ENCODE measurements at regions not wholly inside any gene's neighbourhood (a gene's known extent, or its start where the extent isn't known, plus 50 kb on each side); places are given as distances from the start of the nearest gene placed in this dataset.
A peak's percentile ranks its signal among the peaks of the same experiment; 100 is the strongest.

DNA sequence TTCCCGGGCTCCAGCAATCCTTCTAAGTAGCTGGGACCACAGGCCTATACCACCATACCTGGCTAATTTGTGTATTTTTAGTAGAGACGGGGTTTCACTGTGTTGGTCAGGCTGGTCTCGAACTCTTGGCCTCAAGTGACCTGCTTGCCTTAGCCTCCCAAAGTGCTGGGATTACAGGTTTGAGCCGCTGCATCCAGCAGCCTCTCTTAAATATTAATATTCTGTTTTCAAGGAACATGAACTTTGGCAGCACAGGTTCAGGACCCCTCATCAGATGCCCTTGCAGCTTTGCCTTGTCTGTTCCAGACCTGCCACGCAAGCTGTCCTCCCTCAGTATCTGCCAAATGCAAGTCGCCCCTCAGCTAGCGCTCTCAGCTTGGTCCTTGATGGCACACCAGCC, 166.8 kb downstream of the KCTD15 start:
- H2AFZ ChIP-seq (ENCODE audit: low read length, unreplicated experiment), result no peak overlapping the region
- H3K36me3 ChIP-seq (ENCODE audit: insufficient read depth, low read length), result no peaks in the 10 kb centered on the region
- 0 out of 2 replicates have a peak, but pooled peaks cover 9% of the 10 kb centered on the region for H3K27me3 ChIP-seq (ENCODE audit: insufficient read depth, low read length)
- no peaks in the 10 kb centered on the region for H3K79me2 ChIP-seq (ENCODE audit: control insufficient read depth, insufficient read depth, low read length, unreplicated experiment)
- no peaks in the 10 kb centered on the region for H3K4me1 ChIP-seq (ENCODE audit: control insufficient read depth, insufficient read depth, low read length, unreplicated experiment)
- H3K27ac ChIP-seq (ENCODE audit: low read depth, low read length), result no peak overlapping the region
- H3K4me3 ChIP-seq (ENCODE audit: low read depth, low read length), result no peak overlapping the region

DNA sequence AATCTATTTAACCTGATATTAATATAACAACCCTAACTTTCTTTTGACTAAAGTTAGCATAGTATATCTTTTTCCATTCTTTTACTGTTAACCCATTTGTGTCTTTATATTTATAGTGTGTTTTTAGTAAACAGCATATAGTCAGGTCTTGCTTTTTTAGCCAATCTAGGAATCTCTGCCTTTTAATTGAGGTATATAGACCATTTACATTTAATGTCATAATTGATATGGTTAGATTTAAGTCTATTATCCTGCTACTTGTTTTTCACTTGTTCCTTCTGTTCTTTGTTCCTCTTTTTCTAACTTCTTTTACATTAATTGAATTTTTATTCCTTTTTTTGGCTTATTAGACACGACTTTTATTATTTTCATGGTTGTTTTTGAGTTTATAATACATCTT, 174.4 kb downstream of the KCTD15 start:
- Histone ChIP-seq H3K27me3 (ENCODE audit: insufficient read depth, low read length) (no peaks in the 10 kb centered on the region), H3K4me1 (ENCODE audit: control insufficient read depth, insufficient read depth, low read length, unreplicated experiment) (no peaks in the 10 kb centered on the region), H3K4me3 (ENCODE audit: low read depth, low read length) (no peak overlapping the region), H3K36me3 (ENCODE audit: insufficient read depth, low read length) (no peaks in the 10 kb centered on the region), H3K79me2 (ENCODE audit: control insufficient read depth, insufficient read depth, low read length, unreplicated experiment) (no peaks in the 10 kb centered on the region), H3K27ac (ENCODE audit: low read depth, low read length) (no peak overlapping the region), H2AFZ (ENCODE audit: low read length, unreplicated experiment) (no peak overlapping the region)

DNA sequence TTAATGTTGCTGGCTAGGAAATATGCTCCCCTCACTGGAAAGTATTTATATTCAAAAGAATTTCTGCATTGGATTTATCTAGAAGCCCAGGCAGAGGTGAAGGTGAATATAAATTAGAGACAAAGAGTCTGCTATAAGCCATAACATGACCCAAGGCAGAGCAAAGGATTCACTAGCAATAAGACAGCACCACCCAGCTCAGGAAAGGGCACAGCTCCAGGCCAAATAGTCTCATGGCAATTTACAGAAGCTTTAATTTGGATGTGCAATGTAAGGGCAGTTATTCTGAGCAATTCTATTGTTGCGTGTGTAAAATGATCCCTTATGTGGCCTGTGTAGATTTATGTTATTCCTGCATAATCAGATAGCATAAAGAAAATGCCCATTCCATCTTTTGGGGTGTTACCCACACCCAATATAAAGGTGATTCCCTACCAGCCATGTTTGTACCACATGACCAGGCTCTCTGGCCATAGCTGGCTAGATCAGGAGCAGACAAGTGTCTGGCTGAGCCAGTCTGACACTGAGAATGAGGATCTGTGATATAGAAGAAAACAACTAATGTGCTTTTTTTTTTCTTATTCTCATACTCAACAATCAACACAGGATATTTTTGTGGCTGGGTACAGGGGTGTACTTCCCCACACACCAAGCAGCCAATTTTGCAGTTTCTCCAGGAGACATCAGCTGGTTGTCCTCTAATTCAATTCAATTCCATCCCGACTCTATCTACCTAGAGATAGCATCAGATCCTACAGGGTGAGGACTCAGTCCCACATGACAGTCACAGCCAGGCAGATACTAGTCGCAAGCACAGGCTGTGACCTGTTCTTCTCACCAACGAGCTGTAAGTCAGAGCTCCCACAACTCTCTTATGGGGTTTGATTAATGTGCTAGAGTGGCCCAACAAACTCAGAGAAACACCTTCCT, 181.4 kb downstream of the KCTD15 start:
- no peaks in the 10 kb centered on the region for H3K79me2 ChIP-seq (ENCODE audit: control insufficient read depth, insufficient read depth, low read length, unreplicated experiment)
- H3K27ac ChIP-seq (ENCODE audit: low read depth, low read length), result no peak overlapping the region
- H3K4me1 ChIP-seq (ENCODE audit: control insufficient read depth, insufficient read depth, low read length, unreplicated experiment), result no peaks in the 10 kb centered on the region
- no peak overlapping the region for H2AFZ ChIP-seq (ENCODE audit: low read length, unreplicated experiment)
- no peak overlapping the region for H3K4me3 ChIP-seq (ENCODE audit: low read depth, low read length)
- H3K36me3 ChIP-seq (ENCODE audit: insufficient read depth, low read length), result no peaks in the 10 kb centered on the region
- H3K27me3 ChIP-seq (ENCODE audit: insufficient read depth, low read length), result peaks cover 14% of the 10 kb centered on the region

GRCh38 chr19:33982706-33983105, 186.0 kb downstream of the KCTD15 start:
- no peaks in the 10 kb centered on the region for H3K36me3 ChIP-seq (ENCODE audit: insufficient read depth, low read length)
- no peak overlapping the region for H3K27ac ChIP-seq (ENCODE audit: low read depth, low read length)
- H3K4me1 ChIP-seq (ENCODE audit: control insufficient read depth, insufficient read depth, low read length, unreplicated experiment), result no peaks in the 10 kb centered on the region
- H3K4me3 ChIP-seq (ENCODE audit: low read depth, low read length), result no peak overlapping the region
- no peaks in the 10 kb centered on the region for H3K79me2 ChIP-seq (ENCODE audit: control insufficient read depth, insufficient read depth, low read length, unreplicated experiment)
- H3K27me3 ChIP-seq (ENCODE audit: insufficient read depth, low read length), result peaks cover 10% of the 10 kb centered on the region
- H2AFZ ChIP-seq (ENCODE audit: low read length, unreplicated experiment), result no peak overlapping the region

- H3K27me3 ChIP-seq (ENCODE audit: insufficient read depth, low read length), result no peaks in the 10 kb centered on the region
- no peak overlapping the region for H3K4me3 ChIP-seq (ENCODE audit: low read depth, low read length)
- no peaks in the 10 kb centered on the region for H3K79me2 ChIP-seq (ENCODE audit: control insufficient read depth, insufficient read depth, low read length, unreplicated experiment)
- H3K36me3 ChIP-seq (ENCODE audit: insufficient read depth, low read length), result no peaks in the 10 kb centered on the region
- H2AFZ ChIP-seq (ENCODE audit: low read length, unreplicated experiment), result no peak overlapping the region
- H3K4me1 ChIP-seq (ENCODE audit: control insufficient read depth, insufficient read depth, low read length, unreplicated experiment), result no peaks in the 10 kb centered on the region
- H3K27ac ChIP-seq (ENCODE audit: low read depth, low read length), result no peak overlapping the region
These were observed 183.7 kb upstream of the LSM14A start for GRCh38 chr19:33988601-33989000.

- H3K79me2 ChIP-seq (ENCODE audit: control insufficient read depth, insufficient read depth, low read length, unreplicated experiment), result no peaks in the 10 kb centered on the region
- no peaks in the 10 kb centered on the region for H3K4me1 ChIP-seq (ENCODE audit: control insufficient read depth, insufficient read depth, low read length, unreplicated experiment)
- H3K4me3 ChIP-seq (ENCODE audit: low read depth, low read length), result peak overlapping the region; percentile 48; the same call in 1 of the 2 replicates
- H3K36me3 ChIP-seq (ENCODE audit: insufficient read depth, low read length), result no peaks in the 10 kb centered on the region
- no peak overlapping the region for H2AFZ ChIP-seq (ENCODE audit: low read length, unreplicated experiment)
- no peak overlapping the region for H3K27ac ChIP-seq (ENCODE audit: low read depth, low read length)
- H3K27me3 ChIP-seq (ENCODE audit: insufficient read depth, low read length), result peaks cover 14% of the 10 kb centered on the region
These were observed 174.6 kb upstream of the LSM14A start for GRCh38 chr19:33997690-33998089.

DNA sequence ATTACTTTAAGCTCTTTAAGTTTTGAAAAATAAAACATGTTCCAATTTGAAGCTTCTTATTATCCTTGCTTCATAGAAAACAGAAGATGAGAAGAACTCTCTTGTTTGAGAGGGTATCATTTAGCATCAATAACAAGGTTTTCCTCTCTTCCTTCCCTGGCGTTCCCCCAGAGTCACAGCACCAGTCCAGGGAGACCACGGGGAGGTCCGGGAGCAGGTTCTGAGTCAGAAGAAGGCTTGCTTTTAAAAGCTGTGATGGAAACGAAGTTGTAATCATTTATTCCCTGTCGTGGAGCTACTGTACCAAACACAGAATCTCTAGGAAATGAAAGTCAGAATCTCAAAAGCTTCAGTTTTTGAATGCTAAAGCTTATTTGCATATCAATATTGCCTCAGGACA, 174.0 kb upstream of the LSM14A start:
- H3K36me3 ChIP-seq (ENCODE audit: insufficient read depth, low read length), result no peaks in the 10 kb centered on the region
- no peaks in the 10 kb centered on the region for H3K79me2 ChIP-seq (ENCODE audit: control insufficient read depth, insufficient read depth, low read length, unreplicated experiment)
- H3K27me3 ChIP-seq (ENCODE audit: insufficient read depth, low read length), result peaks cover 20% of the 10 kb centered on the region
- H2AFZ ChIP-seq (ENCODE audit: low read length, unreplicated experiment), result no peak overlapping the region
- H3K27ac ChIP-seq (ENCODE audit: low read depth, low read length), result no peak overlapping the region
- peak overlapping the region; percentile 48 for H3K4me3 ChIP-seq (ENCODE audit: low read depth, low read length)
- no peaks in the 10 kb centered on the region for H3K4me1 ChIP-seq (ENCODE audit: control insufficient read depth, insufficient read depth, low read length, unreplicated experiment)

DNA sequence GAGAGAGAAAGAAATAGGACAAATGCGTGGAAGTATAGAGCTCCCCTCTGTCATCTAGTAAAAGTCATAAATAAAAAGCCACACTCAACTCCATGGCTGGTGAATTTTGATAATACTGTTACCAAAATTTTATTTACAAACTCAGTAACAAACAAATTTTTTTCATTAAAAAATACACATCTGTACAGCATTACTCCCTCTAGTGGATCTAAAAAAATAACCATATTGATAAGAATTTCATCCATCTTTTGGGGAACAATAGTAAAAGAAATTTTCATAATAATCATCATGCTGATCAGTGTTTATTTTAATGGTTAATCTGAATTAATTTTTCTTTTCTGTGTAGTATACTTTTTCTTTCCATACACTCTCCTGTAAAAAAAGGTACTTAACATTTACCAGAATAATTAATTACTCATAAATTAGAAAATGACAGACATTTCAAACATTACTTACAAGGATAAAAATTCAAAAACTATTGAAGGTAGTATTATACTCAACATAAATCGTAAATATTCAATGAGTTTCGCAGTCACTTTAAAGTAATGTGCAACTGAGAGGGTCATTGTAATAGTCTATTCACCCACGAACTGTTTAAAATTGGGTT, 173.5 kb upstream of the LSM14A start:
- H3K4me1 ChIP-seq (ENCODE audit: control insufficient read depth, insufficient read depth, low read length, unreplicated experiment), result no peaks in the 10 kb centered on the region
- H3K36me3 ChIP-seq (ENCODE audit: insufficient read depth, low read length), result no peaks in the 10 kb centered on the region
- no peaks in the 10 kb centered on the region for H3K79me2 ChIP-seq (ENCODE audit: control insufficient read depth, insufficient read depth, low read length, unreplicated experiment)
- H3K4me3 ChIP-seq (ENCODE audit: low read depth, low read length), result peak overlapping the region; percentile 48
- peaks cover 25% of the 10 kb centered on the region for H3K27me3 ChIP-seq (ENCODE audit: insufficient read depth, low read length)
- H2AFZ ChIP-seq (ENCODE audit: low read length, unreplicated experiment), result no peak overlapping the region
- no peak overlapping the region for H3K27ac ChIP-seq (ENCODE audit: low read depth, low read length)

GRCh38 chr19:34017024-34017423, 155.3 kb upstream of the LSM14A start:
- Histone ChIP-seq H3K79me2 (ENCODE audit: control insufficient read depth, insufficient read depth, low read length, unreplicated experiment) (no peaks in the 10 kb centered on the region), H3K27me3 (ENCODE audit: insufficient read depth, low read length) (peaks cover 42% of the 10 kb centered on the region), H3K36me3 (ENCODE audit: insufficient read depth, low read length) (no peaks in the 10 kb centered on the region), H3K27ac (ENCODE audit: low read depth, low read length) (no peak overlapping the region), H3K4me3 (ENCODE audit: low read depth, low read length) (no peak overlapping the region), H2AFZ (ENCODE audit: low read length, unreplicated experiment) (no peak overlapping the region), H3K4me1 (ENCODE audit: control insufficient read depth, insufficient read depth, low read length, unreplicated experiment) (no peaks in the 10 kb centered on the region)

GRCh38 chr19:34017601-34018000, 154.7 kb upstream of the LSM14A start:
- H3K79me2 ChIP-seq (ENCODE audit: control insufficient read depth, insufficient read depth, low read length, unreplicated experiment), result no peaks in the 10 kb centered on the region
- H3K27me3 ChIP-seq (ENCODE audit: insufficient read depth, low read length), result peaks cover 42% of the 10 kb centered on the region
- no peak overlapping the region for H3K4me3 ChIP-seq (ENCODE audit: low read depth, low read length)
- no peak overlapping the region for H3K27ac ChIP-seq (ENCODE audit: low read depth, low read length)
- no peaks in the 10 kb centered on the region for H3K36me3 ChIP-seq (ENCODE audit: insufficient read depth, low read length)
- H3K4me1 ChIP-seq (ENCODE audit: control insufficient read depth, insufficient read depth, low read length, unreplicated experiment), result no peaks in the 10 kb centered on the region
- H2AFZ ChIP-seq (ENCODE audit: low read length, unreplicated experiment), result no peak overlapping the region

DNA sequence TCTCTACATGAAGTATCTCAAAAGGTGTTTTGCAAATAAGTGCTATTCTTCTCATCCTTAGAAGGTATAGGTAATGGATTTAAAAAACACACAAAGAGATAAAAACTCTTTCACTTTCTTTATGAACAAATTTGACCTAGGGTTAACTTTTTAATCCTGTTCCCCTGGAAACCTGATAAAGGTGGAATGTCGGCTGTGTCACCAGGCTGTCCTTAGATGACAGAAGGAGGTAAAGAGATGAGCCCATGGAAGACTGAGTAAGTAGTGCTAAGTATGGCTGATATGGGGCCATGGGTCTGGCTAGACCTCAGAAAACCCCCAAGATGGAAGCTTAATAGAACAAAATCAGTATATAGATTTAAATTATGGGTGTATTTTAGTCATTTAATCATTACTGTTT, 153.8 kb upstream of the LSM14A start:
- Histone ChIP-seq H3K36me3 (ENCODE audit: insufficient read depth, low read length) (no peaks in the 10 kb centered on the region), H3K27me3 (ENCODE audit: insufficient read depth, low read length) (peaks cover 47% of the 10 kb centered on the region), H2AFZ (ENCODE audit: low read length, unreplicated experiment) (no peak overlapping the region), H3K4me1 (ENCODE audit: control insufficient read depth, insufficient read depth, low read length, unreplicated experiment) (no peaks in the 10 kb centered on the region), H3K4me3 (ENCODE audit: low read depth, low read length) (no peak overlapping the region), H3K27ac (ENCODE audit: low read depth, low read length) (no peak overlapping the region), H3K79me2 (ENCODE audit: control insufficient read depth, insufficient read depth, low read length, unreplicated experiment) (no peaks in the 10 kb centered on the region)
